ENCODE measurements at regions not wholly inside any gene's neighbourhood (a gene's known extent, or its start where the extent isn't known, plus 50 kb on each side); places are given as distances from the start of the nearest gene placed in this dataset.

GRCh38 chr10:8400892-8401291, 346.4 kb downstream of the GATA3 start:
- CTCF ChIA-PET = no interaction called here
- TF ChIP-seq SRF (IDR thresholded peaks at IDR 0.05; ENCODE audit: low read depth) = no peak
- intact Hi-C loops (cut with micrococcal nuclease) = no loop called here
- ATAC-seq (no peak), DNase-seq (ENCODE audit: low read depth, low spot score) (no peak)
- RAD21 ChIA-PET (ENCODE audit: low non-redundant PET in 1 of 2, low total read pairs in 2 of 2, uncharacterized antibody in 2 of 2, unreplicated experiment in 2 of 2) = no interaction called here
- no peaks in the 10 kb centered on the region for H3K27me3 ChIP-seq (ENCODE audit: insufficient read depth, low read length)
- POLR2A ChIA-PET = no interaction called here
- H2AFZ ChIP-seq (ENCODE audit: low read depth, low read length, poor library complexity, severe bottlenecking) = no peak overlapping the region
- H3K4me2 ChIP-seq (ENCODE audit: low read length) = no peak overlapping the region
- H3K27ac ChIP-seq (ENCODE audit: low read depth, low read length) = no peak overlapping the region
- no peaks in the 10 kb centered on the region; a peak in 1 of 4 replicates for H3K9me3 ChIP-seq (ENCODE audit: control insufficient read depth in 1 of 2, insufficient read depth in 1 of 2, low read depth in 1 of 2, low read length in 2 of 2)
- no TSS peak for BruUV-seq (replicated peaks)
- no peak overlapping the region for H3K9ac ChIP-seq (ENCODE audit: low read length)
- no peaks in the 10 kb centered on the region for H3K9me2 ChIP-seq (ENCODE audit: insufficient read depth)
- H3K4me1 ChIP-seq (ENCODE audit: control insufficient read depth in 1 of 2, insufficient read depth in 2 of 2, low read length in 2 of 2) = no peaks in the 10 kb centered on the region
- no peaks in the 10 kb centered on the region for H3K79me2 ChIP-seq (ENCODE audit: insufficient read depth, low read length)
- no peak overlapping the region for H3K4me3 ChIP-seq (replicated peaks in 1 of 2; ENCODE audit: low read depth in 1 of 2, low read length in 2 of 2)
- H4K20me1 ChIP-seq (ENCODE audit: insufficient read depth) = no peaks in the 10 kb centered on the region
- no peaks in the 10 kb centered on the region for H3K36me3 ChIP-seq (ENCODE audit: control insufficient read depth in 1 of 2, insufficient read depth in 2 of 2, low read length in 2 of 2)

GRCh38 chr10:8401531-8401930, 347.0 kb downstream of the GATA3 start:
- Histone ChIP-seq H3K79me2 (ENCODE audit: insufficient read depth, low read length) (no peaks in the 10 kb centered on the region), H3K4me1 (ENCODE audit: control insufficient read depth in 1 of 2, insufficient read depth in 2 of 2, low read length in 2 of 2) (no peaks in the 10 kb centered on the region), H2AFZ (ENCODE audit: low read depth, low read length, poor library complexity, severe bottlenecking) (no peak overlapping the region), H3K9ac (ENCODE audit: low read length) (no peak overlapping the region), H3K27ac (ENCODE audit: low read depth, low read length) (no peak overlapping the region), H3K9me3 (ENCODE audit: control insufficient read depth in 1 of 2, insufficient read depth in 1 of 2, low read depth in 1 of 2, low read length in 2 of 2) (no peaks in the 10 kb centered on the region; a peak in 1 of 4 replicates), H3K27me3 (ENCODE audit: insufficient read depth, low read length) (no peaks in the 10 kb centered on the region), H4K20me1 (ENCODE audit: insufficient read depth) (no peaks in the 10 kb centered on the region), H3K4me3 (replicated peaks in 1 of 2; ENCODE audit: low read depth in 1 of 2, low read length in 2 of 2) (no peak overlapping the region), H3K4me2 (ENCODE audit: low read length) (no peak overlapping the region), H3K36me3 (ENCODE audit: control insufficient read depth in 1 of 2, insufficient read depth in 2 of 2, low read length in 2 of 2) (no peaks in the 10 kb centered on the region), H3K9me2 (ENCODE audit: insufficient read depth) (no peaks in the 10 kb centered on the region)
- ChIA-PET CTCF (no interaction called here), POLR2A (no interaction called here), RAD21 (ENCODE audit: low non-redundant PET in 1 of 2, low total read pairs in 2 of 2, uncharacterized antibody in 2 of 2, unreplicated experiment in 2 of 2) (no interaction called here)
- BruUV-seq (replicated peaks) = no TSS peak
- no peak for TF ChIP-seq MAX (IDR thresholded peaks at IDR 0.05)
- no peak for TF ChIP-seq CTCF (IDR thresholded peaks at IDR 0.05 in 2 of 3, conservative IDR thresholded peaks at IDR 0.05 in 1 of 3; ENCODE audit: borderline replicate concordance in 1 of 3, insufficient read depth in 1 of 3, low read depth in 2 of 3, low read length in 2 of 3)
- no peak for TF ChIP-seq ZBTB33 (IDR thresholded peaks at IDR 0.05; ENCODE audit: extremely low read depth, insufficient replicate concordance, low read length)
- TF ChIP-seq ZNF274 (IDR thresholded peaks at IDR 0.05; ENCODE audit: low read depth, low read length) = no peak
- TF ChIP-seq JUND (IDR thresholded peaks at IDR 0.05) = no peak
- TF ChIP-seq POLR2A (IDR thresholded peaks at IDR 0.05; ENCODE audit: borderline replicate concordance, extremely low read depth, insufficient read depth, insufficient read length) = no peak
- no peak for TF ChIP-seq EGR1 (IDR thresholded peaks at IDR 0.05; ENCODE audit: low read depth)
- TF ChIP-seq EZH2 (IDR thresholded peaks at IDR 0.05) = no peak
- TF ChIP-seq YY1 (IDR thresholded peaks at IDR 0.05; ENCODE audit: extremely low read depth, insufficient replicate concordance, low read depth, low read length) = no peak
- TF ChIP-seq FOSL1 (IDR thresholded peaks at IDR 0.05; ENCODE audit: low read depth) = no peak
- TF ChIP-seq POLR2AphosphoS5 (IDR thresholded peaks at IDR 0.05; ENCODE audit: low read depth, low read length) = no peak
- TF ChIP-seq RAD21 (IDR thresholded peaks at IDR 0.05; ENCODE audit: low read depth) = no peak
- no peak for TF ChIP-seq ATF3 (IDR thresholded peaks at IDR 0.05)
- no peak for TF ChIP-seq EZH2phosphoT487 (IDR thresholded peaks at IDR 0.05; ENCODE audit: borderline replicate concordance)
- no peak for TF ChIP-seq ELF1 (IDR thresholded peaks at IDR 0.05; ENCODE audit: borderline replicate concordance, low read depth)
- TF ChIP-seq SP1 (IDR thresholded peaks at IDR 0.05; ENCODE audit: low read depth) = no peak
- no peak for TF ChIP-seq CEBPB (IDR thresholded peaks at IDR 0.05; ENCODE audit: low read depth)
- no peak for ATAC-seq
- intact Hi-C loops (cut with micrococcal nuclease) = no loop called here
- no peak for DNase-seq (ENCODE audit: low read depth, low spot score)

All from HCT116 (cell line).